Common myeloid progenitor, CD34-positive (primary cell): ENCODE measurements at regions not wholly inside any gene's neighbourhood (a gene's known extent, or its start where the extent isn't known, plus 50 kb on each side); places are given as distances from the start of the nearest gene placed in this dataset.

ENCODE experiments used
- CTCF ChIA-PET: fragments of 350-600 bp; sonication (Branson Sonifier 250); formaldehyde crosslinking; loops from one replicate; lab custom pipeline; 2021; ENCODE audit warnings: antibody characterized with exemption; lab: Charles Lee
- POLR2A ChIA-PET: fragments of 350-600 bp; sonication (Branson Sonifier 250); formaldehyde crosslinking; loops from one replicate; lab custom pipeline; 2021; ENCODE audit warnings: antibody characterized with exemption; lab: Charles Lee
- DNase-seq, 3 donors: peaks; one replicate each; pipeline versions ENCODE4 v3.0.0 to v3.0.0-alpha.2; 2013
- H3K27ac ChIP-seq, 2 experiments: 1 replicate in 1 of 2; 2 replicates in 1 of 2; pipeline ENCODE4 v1.7.0; 2013; ENCODE audit warnings: inconsistent platforms in 2 of 2, low read length in 2 of 2, mild to moderate bottlenecking in 2 of 2, low read depth in 1 of 2, moderate library complexity in 1 of 2; ENCODE audit not compliant: severe bottlenecking in 2 of 2, insufficient read depth in 1 of 2, poor library complexity in 1 of 2
- H3K27me3 ChIP-seq, 5 experiments: replicated peaks in 2 of 5; 1 replicate in 3 of 5; 2 replicates in 2 of 5; pipeline versions ENCODE4 v1.6.1 to v1.7.0; 2013; ENCODE audit warnings: low read length in 4 of 5, mild to moderate bottlenecking in 2 of 5, moderate library complexity in 2 of 5, inconsistent platforms in 1 of 5; ENCODE audit not compliant: insufficient read depth in 5 of 5, control insufficient read depth in 4 of 5
- H3K36me3 ChIP-seq, 4 experiments: 1 replicate in 2 of 4; 2 replicates in 2 of 4; pipeline versions ENCODE4 v1.6.1 to v1.7.0; 2013; ENCODE audit warnings: low read length in 3 of 4, control low read depth in 1 of 4, mild to moderate bottlenecking in 1 of 4; ENCODE audit not compliant: control insufficient read depth in 4 of 4, insufficient read depth in 4 of 4
- H3K4me1 ChIP-seq, 4 experiments: 1 replicate in 3 of 4; 2 replicates in 1 of 4; pipeline versions ENCODE4 v1.6.1 to v1.7.1; 2013; ENCODE audit warnings: low read length in 3 of 4, mild to moderate bottlenecking in 3 of 4, control low read depth in 1 of 4, inconsistent platforms in 1 of 4, moderate library complexity in 1 of 4; ENCODE audit not compliant: control insufficient read depth in 4 of 4, insufficient read depth in 4 of 4; ENCODE audit errors: control extremely low read depth in 1 of 4
- H3K4me3 ChIP-seq, 7 experiments: 1 replicate in 4 of 7; 2 replicates in 3 of 7; pipeline versions ENCODE4 v1.5.1 to v1.7.0; 2013; ENCODE audit warnings: mild to moderate bottlenecking in 7 of 7, low read length in 6 of 7, moderate library complexity in 6 of 7, inconsistent platforms in 2 of 7, low read depth in 2 of 7, control low read depth in 1 of 7; ENCODE audit not compliant: insufficient read depth in 4 of 7, control insufficient read depth in 1 of 7; ENCODE audit errors: extremely low read depth in 1 of 7
- H3K9me3 ChIP-seq, 5 experiments: 1 replicate in 4 of 5; 2 replicates in 1 of 5; pipeline versions ENCODE4 v1.6.1 to v1.7.1; 2013; ENCODE audit warnings: low read length in 4 of 5, mild to moderate bottlenecking in 2 of 5, inconsistent platforms in 1 of 5, low read depth in 1 of 5, moderate library complexity in 1 of 5; ENCODE audit not compliant: control insufficient read depth in 4 of 5, insufficient read depth in 2 of 5; ENCODE audit errors: control extremely low read depth in 1 of 5
- WGBS: methylation state at CpG from one replicate; pipeline ENCODE4 v1.1.5; 2013; ENCODE audit not compliant: insufficient coverage; 5-methylcytosine and 5-hydroxymethylcytosine counted together

DNA sequence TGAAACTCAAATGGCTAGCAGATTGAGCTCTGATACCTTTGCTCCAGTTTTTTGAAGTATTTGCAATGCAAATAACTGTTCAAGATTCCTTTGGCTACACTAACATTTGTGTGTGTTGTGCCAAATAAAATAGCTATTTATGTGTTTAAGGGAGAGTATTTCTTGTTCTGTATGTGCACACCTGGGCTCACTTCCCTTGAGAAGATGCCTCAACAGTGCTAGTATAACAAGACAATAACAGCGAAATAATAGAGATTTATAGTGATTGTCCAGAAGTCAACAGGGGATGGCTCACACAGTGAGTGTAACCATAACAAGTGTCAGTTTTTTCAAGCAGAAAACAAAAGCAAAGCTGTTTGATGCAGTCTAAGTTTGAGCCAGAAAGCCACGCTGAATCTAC is 460.5 kb downstream of the CENPC start:
- no peak for DNase-seq
- H3K9me3 ChIP-seq = no peaks in the 10 kb centered on the region
- no peaks in the 10 kb centered on the region for H3K36me3 ChIP-seq
- H3K27ac ChIP-seq = no peak overlapping the region
- H3K27me3 ChIP-seq = no peaks in the 10 kb centered on the region
- H3K4me3 ChIP-seq = no peak overlapping the region
- H3K4me1 ChIP-seq = no peaks in the 10 kb centered on the region
- ChIA-PET POLR2A (no interaction called here), CTCF (interaction anchor here (2.1 to 3.2 kb wide), 2 partner anchors 205 to 243 kb away, joined by 7 to 16 read pairs; no protein-coding TSS in a partner anchor)
- WGBS = 100% methylated on average over 1 of the region's 2 CpGs

DNA sequence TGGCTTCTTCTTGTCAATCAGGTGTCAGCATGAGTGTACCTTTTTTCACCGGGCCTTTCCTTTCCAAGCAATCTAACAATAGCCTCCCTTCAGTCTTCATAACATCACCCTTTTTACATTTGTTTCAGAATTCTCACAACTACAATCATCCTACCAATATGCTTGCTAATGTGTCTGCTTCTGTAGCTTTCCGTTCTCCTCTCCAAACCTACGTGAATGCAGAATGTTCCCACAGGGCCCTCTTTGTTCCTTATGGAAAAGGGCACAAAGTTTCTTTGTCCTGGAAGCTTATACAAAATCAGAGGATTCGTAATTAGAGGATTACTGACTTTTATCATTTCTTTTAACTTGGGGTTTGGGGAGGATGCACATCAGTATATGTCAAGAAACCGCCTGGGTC is 461.8 kb downstream of the CENPC start:
- peaks cover 0 to 2% (median 0%) of the 10 kb centered on the region in 5 experiments for H3K27me3 ChIP-seq
- H3K9me3 ChIP-seq = no peaks in the 10 kb centered on the region
- H3K4me1 ChIP-seq = no peaks in the 10 kb centered on the region
- H3K27ac ChIP-seq = no peak overlapping the region
- no peak for DNase-seq
- 100% methylated on average over 1 of the region's 5 CpGs for WGBS
- ChIA-PET CTCF (interaction anchor here (3.2 kb wide), 1 partner anchor 206 kb away, joined by 16 read pairs; no protein-coding TSS in a partner anchor), POLR2A (no interaction called here)
- H3K36me3 ChIP-seq = no peaks in the 10 kb centered on the region
- H3K4me3 ChIP-seq = no peak overlapping the region

DNA sequence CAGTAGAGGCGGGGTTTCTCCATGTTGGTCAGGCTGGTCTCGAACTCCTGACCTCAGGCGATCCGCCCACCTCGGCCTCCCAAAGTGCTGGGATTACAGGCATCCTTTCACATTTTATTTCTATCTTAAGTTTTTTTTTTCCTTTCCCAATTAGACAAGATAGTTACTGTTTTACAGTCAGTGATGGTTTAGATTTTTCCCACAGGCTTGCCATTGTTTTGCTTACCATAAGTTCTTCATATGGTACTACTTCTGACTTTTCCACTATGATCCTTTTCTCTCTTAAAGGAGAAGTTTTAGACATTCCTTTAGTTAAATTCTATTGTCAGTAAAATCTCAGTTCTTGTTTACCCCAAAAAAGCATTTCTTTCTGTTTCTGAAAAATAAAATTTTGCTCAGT is 462.6 kb downstream of the CENPC start:
- Histone ChIP-seq H3K9me3 (no peaks in the 10 kb centered on the region), H3K4me1 (no peaks in the 10 kb centered on the region), H3K4me3 (no peak overlapping the region), H3K27me3 (peaks cover 0 to 2% (median 0%) of the 10 kb centered on the region in 5 experiments), H3K27ac (no peak overlapping the region), H3K36me3 (no peaks in the 10 kb centered on the region)
- 100% methylated on average over 2 of the region's 5 CpGs for WGBS
- POLR2A ChIA-PET = no interaction called here
- CTCF ChIA-PET = no interaction called here
- no peak for DNase-seq

DNA sequence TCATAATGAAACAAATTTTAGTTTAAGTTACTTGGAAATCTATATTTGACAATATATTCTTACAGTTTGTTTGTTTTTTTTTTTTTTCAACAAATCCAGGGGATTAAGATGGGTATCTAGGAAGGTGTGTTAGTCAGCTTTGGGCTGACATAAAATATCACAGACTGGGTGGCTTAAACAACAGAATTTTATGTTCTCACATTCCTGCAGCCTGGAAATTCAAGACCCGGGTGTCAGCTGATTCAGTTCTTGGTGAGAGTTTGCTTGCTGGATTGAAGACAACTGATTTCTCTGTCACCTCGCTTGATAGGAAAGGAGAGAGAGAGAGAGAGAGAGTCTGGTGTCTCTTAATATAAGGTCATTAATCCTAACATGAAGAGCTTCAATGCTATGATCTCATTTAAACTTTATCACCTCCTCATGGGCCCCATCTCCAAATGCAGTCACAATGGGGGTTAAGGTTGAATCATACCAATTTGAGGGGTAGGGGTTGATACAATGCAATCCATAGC is 465.2 kb downstream of the CENPC start:
- POLR2A ChIA-PET = no interaction called here
- CTCF ChIA-PET = no interaction called here
- H3K36me3 ChIP-seq = no peaks in the 10 kb centered on the region

DNA sequence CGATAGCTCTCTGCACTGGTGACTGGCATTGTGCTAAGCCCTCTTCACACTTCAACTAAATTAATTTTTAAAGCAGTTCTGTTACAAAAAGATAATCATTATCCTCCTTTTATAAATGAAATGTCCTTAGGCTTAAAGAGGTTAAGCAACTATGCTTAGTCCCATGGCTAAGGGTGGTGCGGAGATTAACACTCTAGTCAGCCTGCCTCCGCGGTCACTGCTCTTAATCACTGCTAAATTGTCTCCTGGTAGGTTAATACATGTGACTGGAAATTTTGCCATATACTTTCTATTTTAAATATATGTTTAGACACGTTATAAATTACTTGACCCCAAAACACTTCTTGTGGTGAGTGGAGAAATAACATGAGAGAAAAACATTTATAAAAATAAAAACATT is 473.7 kb downstream of the CENPC start:
- no peak overlapping the region for H3K4me3 ChIP-seq
- ChIA-PET CTCF (no interaction called here), POLR2A (no interaction called here)
- H3K9me3 ChIP-seq = peaks cover 0 to 3% (median 0%) of the 10 kb centered on the region in 5 experiments
- DNase-seq = no peak
- H3K4me1 ChIP-seq = no peaks in the 10 kb centered on the region
- 100% methylated on average over 1 of the region's 5 CpGs for WGBS
- no peak overlapping the region for H3K27ac ChIP-seq
- no peaks in the 10 kb centered on the region for H3K36me3 ChIP-seq
- no peaks in the 10 kb centered on the region for H3K27me3 ChIP-seq

More for the DNA sequence above, 465.2 kb downstream of the CENPC start:
- no peaks in the 10 kb centered on the region for H3K9me3 ChIP-seq
- H3K27me3 ChIP-seq = peaks cover 0 to 2% (median 0%) of the 10 kb centered on the region in 5 experiments
- WGBS = 71% methylated on average over 1 of the region's 2 CpGs
- H3K4me1 ChIP-seq = no peaks in the 10 kb centered on the region
- DNase-seq = no peak
- no peak overlapping the region for H3K27ac ChIP-seq
- no peak overlapping the region for H3K4me3 ChIP-seq

DNA sequence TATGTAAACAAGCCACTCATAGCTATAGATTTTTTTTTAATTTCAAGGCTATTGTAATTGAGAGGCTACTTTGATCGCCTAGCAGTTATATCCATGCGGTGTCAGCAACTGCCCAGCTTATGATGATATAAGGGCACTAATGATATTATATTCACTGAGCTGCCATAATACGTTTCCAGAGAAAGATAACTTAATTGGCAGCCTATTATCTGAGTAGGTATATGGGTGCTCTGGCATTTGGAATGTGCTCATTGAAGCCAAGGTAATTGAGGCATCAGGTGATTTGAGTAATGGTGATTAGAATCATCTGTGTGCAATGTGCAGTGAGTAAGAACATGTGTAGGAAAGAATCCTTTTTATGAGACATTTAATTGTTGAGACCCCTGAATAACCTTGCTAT is 490.0 kb downstream of the CENPC start:
- Histone ChIP-seq H3K4me1 (no peaks in the 10 kb centered on the region), H3K4me3 (no peak overlapping the region), H3K9me3 (no peaks in the 10 kb centered on the region), H3K27ac (no peak overlapping the region), H3K36me3 (no peaks in the 10 kb centered on the region), H3K27me3 (peaks cover 0 to 2% (median 0%) of the 10 kb centered on the region in 5 experiments)
- POLR2A ChIA-PET = no interaction called here
- DNase-seq = no peak
- WGBS = no CpG with 5 or more reads among the region's 3 CpGs
- CTCF ChIA-PET = no interaction called here

DNA sequence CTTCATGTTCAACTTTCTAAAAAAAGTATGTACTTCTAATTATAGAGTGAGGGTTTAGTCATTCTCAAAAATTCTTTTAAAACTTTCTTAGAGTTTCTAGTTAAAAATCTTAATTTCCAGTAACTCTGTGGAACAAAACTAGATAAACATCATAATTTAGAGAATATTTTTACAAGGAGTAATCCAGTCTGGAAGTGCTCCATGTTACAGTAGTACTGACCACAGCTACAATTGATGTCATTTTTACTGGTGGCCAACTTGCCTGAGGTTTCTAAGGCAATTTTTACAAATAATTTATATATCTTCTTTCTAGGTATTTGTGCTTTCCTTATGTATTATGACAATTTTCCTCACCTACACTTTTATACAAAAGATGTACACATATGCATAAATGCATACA is 490.4 kb downstream of the CENPC start:
- no peak for DNase-seq
- Histone ChIP-seq H3K4me3 (no peak overlapping the region), H3K36me3 (no peaks in the 10 kb centered on the region), H3K9me3 (no peaks in the 10 kb centered on the region), H3K27ac (no peak overlapping the region), H3K4me1 (no peaks in the 10 kb centered on the region), H3K27me3 (peaks cover 0 to 2% (median 0%) of the 10 kb centered on the region in 5 experiments)
- ChIA-PET CTCF (no interaction called here), POLR2A (no interaction called here)
